ENCODE measurements at regions not wholly inside any gene's neighbourhood (a gene's known extent, or its start where the extent isn't known, plus 50 kb on each side); places are given as distances from the start of the nearest gene placed in this dataset.

DNA sequence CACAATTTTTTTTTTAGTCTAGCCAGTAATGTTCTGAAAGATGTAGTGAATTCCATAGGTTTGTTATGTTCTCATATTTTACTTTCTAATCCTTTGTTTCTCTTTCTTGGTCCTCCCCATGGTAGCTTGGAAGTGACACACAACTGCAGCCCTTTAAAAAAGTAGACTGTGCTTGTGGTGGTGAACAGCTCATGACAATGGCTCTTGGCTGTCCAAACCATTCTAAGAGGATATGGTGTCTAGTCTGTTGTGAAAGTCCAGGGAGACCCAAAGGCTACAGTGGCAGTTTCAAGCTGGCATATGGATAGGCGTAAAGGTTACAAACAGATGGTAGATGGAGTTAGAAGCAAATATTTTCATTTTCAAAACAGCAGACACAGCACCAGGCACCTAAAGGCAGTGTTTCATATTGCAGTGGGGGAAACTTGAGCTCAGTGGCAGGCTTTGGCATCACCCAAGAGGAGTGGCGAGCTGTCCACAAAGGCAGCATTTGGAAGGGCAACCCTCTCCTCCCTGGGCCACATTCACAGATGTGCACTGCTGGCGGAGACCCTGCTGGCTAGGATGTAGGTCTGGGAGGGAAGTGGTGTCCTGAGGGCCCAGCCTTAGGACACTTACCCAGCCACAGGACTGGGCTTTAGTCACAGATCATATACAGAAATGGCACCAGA lies 102.1 kb downstream of the DYRK2 start:
- no peak overlapping the region for H3K9ac ChIP-seq (ENCODE audit: low read depth, low read length)
- H3K36me3 ChIP-seq (ENCODE audit: insufficient read depth, low read length): no peaks in the 10 kb centered on the region
- H3K9me3 ChIP-seq (ENCODE audit: control insufficient read depth, insufficient read depth, low read length): peaks cover 2% of the 10 kb centered on the region; the same call in 1 of the 2 replicates
- no peaks in the 10 kb centered on the region for H3K4me1 ChIP-seq (ENCODE audit: insufficient read depth, low read length)

DNA sequence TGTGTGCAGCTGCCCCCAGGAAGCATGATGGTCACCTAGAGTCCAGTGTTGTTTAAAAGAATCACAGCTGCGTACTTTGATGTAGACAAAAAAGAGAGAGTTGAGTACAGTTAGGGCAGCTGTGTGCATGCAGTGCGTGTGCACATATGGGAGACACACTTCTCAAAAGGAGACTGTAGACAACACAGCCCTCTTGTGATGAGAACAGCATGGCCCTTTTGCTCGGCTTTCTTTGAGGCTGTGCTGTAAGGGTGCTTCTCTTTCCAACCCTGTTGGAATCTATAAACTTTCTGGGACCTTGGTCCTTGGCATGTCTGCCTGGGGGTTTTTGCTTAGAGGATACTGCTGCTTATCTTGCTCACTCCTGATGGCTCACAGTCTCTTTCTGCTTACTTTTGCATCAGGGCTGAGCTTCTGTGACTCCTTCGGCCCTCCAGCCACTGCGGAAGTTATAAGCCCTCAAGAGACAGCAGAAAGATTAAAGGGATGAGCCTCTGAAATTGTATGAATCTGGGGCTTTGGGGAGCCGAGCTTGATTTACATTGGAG lies 102.9 kb downstream of the DYRK2 start:
- H3K9ac ChIP-seq (ENCODE audit: low read depth, low read length): no peak overlapping the region
- H3K4me1 ChIP-seq (ENCODE audit: insufficient read depth, low read length): no peaks in the 10 kb centered on the region
- no peaks in the 10 kb centered on the region for H3K36me3 ChIP-seq (ENCODE audit: insufficient read depth, low read length)
- H3K9me3 ChIP-seq (ENCODE audit: control insufficient read depth, insufficient read depth, low read length): no peaks in the 10 kb centered on the region

DNA sequence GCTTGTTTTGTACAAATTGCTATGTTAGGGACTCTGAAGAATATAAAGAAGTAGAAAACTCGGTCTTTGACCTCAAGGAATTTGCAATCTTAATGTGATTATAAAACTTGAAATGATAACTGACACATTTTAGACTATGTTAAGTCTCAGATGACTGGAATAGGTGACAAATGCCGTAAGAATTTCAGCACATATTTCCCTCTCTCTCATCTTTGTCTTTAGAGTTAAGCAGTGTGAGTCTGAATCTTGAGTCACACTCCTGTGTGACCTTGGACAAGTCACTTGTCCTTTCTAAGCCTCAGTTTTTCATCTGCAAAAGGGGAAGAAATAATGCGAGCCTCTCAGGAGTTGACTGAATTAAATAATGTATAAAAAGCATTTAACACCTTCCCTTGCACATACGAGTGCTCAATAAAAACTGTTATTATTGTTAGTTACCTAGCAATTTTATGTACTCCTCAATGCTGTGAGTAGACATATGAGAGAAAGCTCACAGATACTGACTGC lies 103.7 kb downstream of the DYRK2 start:
- Histone ChIP-seq H3K36me3 (ENCODE audit: insufficient read depth, low read length) (no peaks in the 10 kb centered on the region), H3K9me3 (ENCODE audit: control insufficient read depth, insufficient read depth, low read length) (no peaks in the 10 kb centered on the region; the same call in 1 of the 2 replicates), H3K4me1 (ENCODE audit: insufficient read depth, low read length) (no peaks in the 10 kb centered on the region), H3K9ac (ENCODE audit: low read depth, low read length) (no peak overlapping the region)

DNA sequence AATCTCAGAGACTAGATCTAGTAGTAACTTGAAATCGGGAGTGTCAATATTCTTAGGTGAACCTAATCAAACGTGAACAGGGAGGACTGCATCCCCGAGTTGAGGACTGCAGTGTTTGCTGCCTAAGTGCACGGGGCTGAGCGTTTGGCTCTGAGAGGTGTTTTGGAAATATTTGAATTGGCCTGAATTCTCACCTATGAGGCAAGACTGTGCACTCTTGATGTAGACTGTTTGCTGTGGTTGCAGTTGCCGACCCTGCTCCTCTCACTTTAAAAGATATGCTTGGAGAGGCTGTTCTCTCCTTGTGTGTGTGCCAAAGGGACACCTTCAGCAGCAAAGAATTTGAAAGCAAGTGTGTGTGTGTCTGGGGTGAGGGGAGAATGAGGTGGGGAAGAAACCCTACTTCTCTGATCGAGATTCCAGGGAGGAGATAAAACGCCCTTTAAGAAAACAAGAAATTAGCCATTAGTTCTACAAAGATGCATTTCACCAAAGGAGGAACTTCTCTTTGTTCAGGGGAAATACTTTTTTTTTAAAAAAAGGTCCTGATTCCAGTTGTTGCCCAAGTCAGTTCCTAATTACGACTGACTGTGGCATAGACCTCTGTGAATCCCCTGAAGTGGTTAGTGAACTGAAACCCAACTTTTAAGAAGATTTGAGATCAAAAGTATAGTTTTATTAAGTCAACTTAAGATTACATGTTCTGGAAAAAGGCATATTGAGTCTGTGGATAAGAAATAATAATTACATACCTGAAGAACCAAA lies 106.6 kb downstream of the DYRK2 start:
- H3K36me3 ChIP-seq (ENCODE audit: insufficient read depth, low read length): no peaks in the 10 kb centered on the region
- no peaks in the 10 kb centered on the region; the same call in 1 of the 2 replicates for H3K9me3 ChIP-seq (ENCODE audit: control insufficient read depth, insufficient read depth, low read length)
- no peak overlapping the region for H3K9ac ChIP-seq (ENCODE audit: low read depth, low read length)
- H3K4me1 ChIP-seq (ENCODE audit: insufficient read depth, low read length): no peaks in the 10 kb centered on the region

DNA sequence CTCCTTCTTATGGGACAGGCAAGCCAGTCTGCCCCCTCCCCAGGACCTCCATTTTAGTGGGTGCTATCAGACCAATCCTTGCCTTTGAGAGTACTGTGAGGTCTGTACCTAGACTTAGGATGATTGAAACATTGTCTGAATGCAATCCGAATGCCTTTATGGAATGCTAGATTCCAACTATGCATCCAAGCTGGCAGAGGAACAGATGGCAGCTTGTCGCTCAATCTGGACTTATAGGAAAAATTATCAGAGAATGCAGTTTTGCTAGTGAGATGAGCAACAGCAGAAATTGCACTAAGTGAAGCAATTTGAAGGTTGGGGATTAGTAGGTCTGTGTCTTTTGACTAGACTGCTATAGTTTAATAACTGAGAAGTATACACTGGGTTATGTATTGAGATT lies 109.1 kb downstream of the DYRK2 start:
- Histone ChIP-seq H3K4me1 (ENCODE audit: insufficient read depth, low read length) (no peaks in the 10 kb centered on the region), H3K36me3 (ENCODE audit: insufficient read depth, low read length) (no peaks in the 10 kb centered on the region), H3K9me3 (ENCODE audit: control insufficient read depth, insufficient read depth, low read length) (no peaks in the 10 kb centered on the region; the same call in 1 of the 2 replicates), H3K9ac (ENCODE audit: low read depth, low read length) (no peak overlapping the region)

DNA sequence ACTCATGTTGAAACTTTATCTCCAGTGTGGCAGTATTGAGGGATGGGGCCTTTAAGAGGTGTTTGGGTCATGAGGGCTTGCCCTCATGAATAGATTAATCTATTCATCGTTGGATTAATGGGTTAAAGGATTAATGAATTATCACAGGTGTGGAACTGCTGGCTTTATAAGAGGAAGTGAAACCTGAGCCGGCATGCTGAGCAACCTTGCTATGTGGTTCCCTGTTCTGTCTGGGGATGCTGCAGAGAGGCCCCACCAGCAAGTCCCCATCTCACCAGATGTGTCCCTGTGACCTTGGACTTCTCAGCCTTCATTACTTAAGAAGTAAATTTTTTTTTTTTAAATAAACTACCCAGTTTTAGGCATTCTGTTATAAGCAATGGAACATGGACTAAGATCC lies 109.6 kb downstream of the DYRK2 start:
- H3K9me3 ChIP-seq (ENCODE audit: control insufficient read depth, insufficient read depth, low read length): no peaks in the 10 kb centered on the region; the same call in 1 of the 2 replicates
- no peaks in the 10 kb centered on the region for H3K4me1 ChIP-seq (ENCODE audit: insufficient read depth, low read length)
- H3K9ac ChIP-seq (ENCODE audit: low read depth, low read length): no peak overlapping the region
- H3K36me3 ChIP-seq (ENCODE audit: insufficient read depth, low read length): no peaks in the 10 kb centered on the region

DNA sequence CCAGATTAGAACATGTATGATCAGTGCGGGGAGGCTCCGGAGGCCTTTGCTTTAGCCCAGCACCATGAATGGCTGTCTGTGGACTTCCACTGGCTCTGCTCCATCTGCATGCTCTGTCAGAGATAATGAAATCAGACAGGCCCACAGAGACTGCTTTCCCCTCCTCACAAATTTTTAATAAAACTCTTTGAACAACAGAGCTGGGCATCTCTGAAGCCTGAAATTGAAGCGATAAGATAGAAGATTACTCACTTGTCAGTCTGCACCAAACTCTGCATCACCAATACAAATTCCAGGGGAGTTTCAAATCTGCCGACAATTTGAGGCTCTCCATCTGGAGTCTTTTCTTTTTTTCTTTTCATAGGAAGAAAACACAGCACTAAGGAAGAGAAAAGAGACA lies 110.0 kb downstream of the DYRK2 start:
- no peaks in the 10 kb centered on the region for H3K4me1 ChIP-seq (ENCODE audit: insufficient read depth, low read length)
- no peak overlapping the region for H3K9ac ChIP-seq (ENCODE audit: low read depth, low read length)
- no peaks in the 10 kb centered on the region for H3K36me3 ChIP-seq (ENCODE audit: insufficient read depth, low read length)
- H3K9me3 ChIP-seq (ENCODE audit: control insufficient read depth, insufficient read depth, low read length): no peaks in the 10 kb centered on the region; the same call in 1 of the 2 replicates

DNA sequence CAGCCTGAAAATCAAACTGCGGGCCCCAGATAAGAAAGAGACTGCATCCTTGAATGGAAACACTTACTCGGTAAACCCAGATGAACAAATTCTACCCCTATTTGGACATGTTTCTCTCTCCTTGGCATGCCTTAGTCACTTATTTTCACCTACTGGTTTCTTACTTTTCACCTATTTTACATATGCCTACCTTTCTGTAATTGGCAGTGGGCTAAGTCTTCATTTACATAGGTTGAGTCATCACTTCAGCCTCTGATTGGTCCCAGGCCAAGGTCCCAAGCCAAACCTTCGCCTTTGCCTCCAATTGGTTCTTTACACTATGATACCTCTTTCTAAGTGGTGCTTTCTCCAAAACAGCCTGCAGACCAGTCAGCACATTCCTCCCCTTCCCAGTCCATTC lies 111.3 kb downstream of the DYRK2 start:
- Histone ChIP-seq H3K36me3 (ENCODE audit: insufficient read depth, low read length) (no peaks in the 10 kb centered on the region), H3K4me1 (ENCODE audit: insufficient read depth, low read length) (no peaks in the 10 kb centered on the region)

DNA sequence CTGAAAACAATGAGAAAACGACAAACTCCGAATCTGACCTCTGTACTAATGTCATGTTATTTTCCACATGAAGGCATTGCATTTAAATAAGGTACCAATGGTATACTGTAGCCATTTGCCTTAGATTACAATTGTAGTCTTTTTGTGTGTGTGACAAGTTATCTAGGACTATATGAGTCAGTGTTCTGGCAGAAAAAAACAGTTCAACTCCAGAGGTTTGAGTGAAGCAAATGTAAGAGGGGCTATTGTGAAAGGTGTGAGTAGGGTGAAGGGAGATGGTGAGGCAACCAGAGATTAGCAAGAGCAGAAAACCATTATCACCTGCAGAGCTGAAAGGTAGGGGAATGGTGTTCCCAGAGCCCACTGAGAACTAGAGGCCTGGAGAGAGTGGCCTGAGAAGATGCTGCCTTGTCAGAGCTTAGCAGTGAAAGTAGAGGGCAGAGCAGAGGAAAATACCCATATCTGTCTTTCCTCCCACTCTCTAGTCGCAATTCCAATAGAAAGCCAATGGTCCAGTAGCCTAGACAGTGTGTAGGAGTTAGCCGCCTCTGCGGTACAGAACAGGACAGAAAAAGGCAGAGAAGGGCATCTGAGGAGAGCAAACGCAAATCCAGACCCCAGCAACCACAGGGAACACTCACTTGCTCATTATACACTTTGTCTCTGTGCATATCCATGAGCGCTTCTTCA lies 112.2 kb downstream of the DYRK2 start:
- H3K4me1 ChIP-seq (ENCODE audit: insufficient read depth, low read length): no peaks in the 10 kb centered on the region
- H3K9ac ChIP-seq (ENCODE audit: low read depth, low read length): no peak overlapping the region
- no peaks in the 10 kb centered on the region for H3K36me3 ChIP-seq (ENCODE audit: insufficient read depth, low read length)
- no peaks in the 10 kb centered on the region; the same call in 1 of the 2 replicates for H3K9me3 ChIP-seq (ENCODE audit: control insufficient read depth, insufficient read depth, low read length)

More for the DNA sequence above, 111.3 kb downstream of the DYRK2 start:
- Histone ChIP-seq H3K9ac (ENCODE audit: low read depth, low read length) (no peak overlapping the region), H3K9me3 (ENCODE audit: control insufficient read depth, insufficient read depth, low read length) (no peaks in the 10 kb centered on the region; the same call in 1 of the 2 replicates)

DNA sequence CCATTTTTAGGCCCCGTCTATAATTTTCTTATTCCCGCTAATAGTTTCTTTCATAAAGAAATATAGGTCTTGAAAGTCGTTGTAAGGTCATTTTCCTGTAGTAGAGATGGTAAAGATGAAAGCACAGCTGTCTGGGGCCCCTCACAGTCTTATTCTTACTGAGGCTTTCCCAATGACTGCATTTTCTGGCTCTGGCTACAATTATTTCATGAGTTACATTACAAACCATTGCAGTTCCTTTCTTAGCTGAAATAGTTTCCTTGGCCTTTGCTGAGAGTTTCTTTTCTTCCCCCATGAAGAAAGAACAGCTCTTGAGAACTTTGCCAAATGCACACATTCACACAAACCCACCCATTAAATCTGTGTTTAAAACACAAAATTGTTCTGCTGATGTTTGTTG lies 113.0 kb downstream of the DYRK2 start:
- no peaks in the 10 kb centered on the region; the same call in 1 of the 2 replicates for H3K9me3 ChIP-seq (ENCODE audit: control insufficient read depth, insufficient read depth, low read length)
- H3K4me1 ChIP-seq (ENCODE audit: insufficient read depth, low read length): peaks cover 8% of the 10 kb centered on the region
- H3K36me3 ChIP-seq (ENCODE audit: insufficient read depth, low read length): no peaks in the 10 kb centered on the region
- no peak overlapping the region for H3K9ac ChIP-seq (ENCODE audit: low read depth, low read length)

DNA sequence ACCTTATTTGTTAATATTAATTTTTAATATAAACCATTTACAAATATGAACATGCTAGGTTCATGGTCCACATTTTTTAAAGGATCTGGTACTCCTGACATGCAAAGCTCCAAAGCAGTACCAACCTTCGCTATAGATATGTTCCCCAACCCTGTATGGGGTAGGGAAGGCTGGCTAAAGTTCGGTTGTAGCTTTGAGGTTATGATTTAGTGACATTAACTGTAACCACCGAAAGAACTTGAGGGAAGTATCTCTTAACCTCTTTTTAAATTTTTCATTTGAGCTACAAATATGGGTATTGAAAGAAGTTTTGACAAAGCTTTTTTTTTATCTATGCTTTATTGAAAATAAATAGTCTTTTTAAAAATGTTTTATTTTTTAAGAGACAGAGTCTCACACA lies 115.5 kb downstream of the DYRK2 start:
- Histone ChIP-seq H3K4me1 (ENCODE audit: insufficient read depth, low read length) (peaks cover 9% of the 10 kb centered on the region), H3K36me3 (ENCODE audit: insufficient read depth, low read length) (no peaks in the 10 kb centered on the region), H3K9me3 (ENCODE audit: control insufficient read depth, insufficient read depth, low read length) (no peaks in the 10 kb centered on the region), H3K9ac (ENCODE audit: low read depth, low read length) (no peak overlapping the region)

DNA sequence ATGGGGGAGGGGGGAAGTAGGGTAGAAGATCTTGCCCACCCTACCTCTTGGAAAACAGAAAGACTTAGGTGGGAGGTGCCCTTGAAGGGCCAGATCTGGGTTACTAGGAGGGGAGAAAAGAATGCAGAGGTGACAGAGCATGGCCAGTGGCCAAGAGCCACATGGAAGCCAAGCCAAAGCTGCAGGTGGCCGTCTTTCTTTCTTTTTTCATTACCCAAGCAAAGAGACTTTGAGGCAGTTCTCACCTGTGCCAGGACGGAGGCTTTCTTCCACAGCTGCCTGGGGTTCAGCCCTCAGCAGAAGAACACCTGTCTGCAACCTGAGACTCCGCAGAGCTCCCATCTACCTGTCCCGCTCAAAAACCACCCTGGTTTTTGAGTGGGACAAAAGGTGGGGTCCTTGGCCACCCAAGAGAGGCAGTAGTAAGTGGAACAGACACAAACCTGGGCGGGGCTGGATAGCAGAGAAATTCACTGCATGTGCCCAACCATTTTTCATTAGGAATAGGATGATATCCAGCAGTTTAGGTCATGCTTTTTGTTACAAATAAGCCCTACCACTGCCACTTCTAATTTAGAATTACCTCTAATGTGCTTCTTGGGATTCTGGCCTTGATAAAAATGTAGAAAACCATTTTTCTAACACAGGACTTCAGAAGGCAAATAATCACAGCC lies 116.5 kb downstream of the DYRK2 start:
- Histone ChIP-seq H3K9me3 (ENCODE audit: control insufficient read depth, insufficient read depth, low read length) (no peaks in the 10 kb centered on the region), H3K9ac (ENCODE audit: low read depth, low read length) (no peak overlapping the region), H3K4me1 (ENCODE audit: insufficient read depth, low read length) (peaks cover 9% of the 10 kb centered on the region), H3K36me3 (ENCODE audit: insufficient read depth, low read length) (no peaks in the 10 kb centered on the region)

DNA sequence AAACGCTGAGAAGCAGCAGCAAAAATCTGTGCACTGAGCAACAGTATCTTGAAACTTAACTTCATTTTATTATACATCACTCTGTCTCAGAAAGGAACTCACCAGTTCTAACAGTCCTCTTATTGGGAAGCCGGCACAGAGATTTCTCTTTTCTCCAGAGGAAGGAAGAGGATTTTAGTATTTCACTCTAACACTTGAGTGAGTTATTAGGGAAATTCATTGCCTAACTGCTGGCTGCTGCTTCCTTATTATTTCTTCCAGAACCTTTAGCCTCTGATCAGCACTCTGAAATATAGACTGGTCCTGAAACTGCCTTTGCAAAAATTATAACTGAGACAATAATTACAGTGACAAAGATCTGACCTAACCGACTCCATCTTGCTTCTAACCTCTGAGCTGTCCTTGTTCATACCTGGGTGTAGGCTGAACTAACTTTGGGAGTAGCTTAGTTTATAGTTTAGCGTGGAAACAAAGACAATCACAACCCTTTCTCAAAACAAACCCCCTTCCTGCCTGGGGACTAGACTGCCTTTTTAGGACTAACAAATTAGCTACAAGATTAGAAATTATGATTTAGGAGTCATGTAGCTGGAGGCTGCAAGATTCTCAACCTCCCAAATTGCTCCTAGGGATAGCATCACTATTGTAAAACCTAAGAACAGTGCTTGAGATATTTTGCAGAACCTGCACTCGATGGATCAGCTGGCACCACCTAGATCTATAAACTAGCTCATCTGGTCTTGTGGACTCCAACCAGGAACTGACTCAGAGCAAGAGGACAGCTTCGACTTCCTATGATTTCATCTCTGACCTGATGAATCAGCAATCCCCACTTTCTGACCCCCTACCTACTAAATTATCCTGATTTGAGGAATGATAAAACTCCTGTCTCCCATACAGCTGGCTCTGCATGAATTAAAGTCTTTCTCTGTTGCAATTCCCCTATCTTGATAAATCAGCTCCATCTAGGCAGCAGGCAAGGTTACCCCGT lies 117.5 kb downstream of the DYRK2 start:
- H3K9me3 ChIP-seq (ENCODE audit: control insufficient read depth, insufficient read depth, low read length): no peaks in the 10 kb centered on the region
- H3K4me1 ChIP-seq (ENCODE audit: insufficient read depth, low read length): peaks cover 9% of the 10 kb centered on the region
- no peak overlapping the region for H3K9ac ChIP-seq (ENCODE audit: low read depth, low read length)
- no peaks in the 10 kb centered on the region for H3K36me3 ChIP-seq (ENCODE audit: insufficient read depth, low read length)
